Cardiac fibroblast (primary cell): ENCODE measurements at regions not wholly inside any gene's neighbourhood (a gene's known extent, or its start where the extent isn't known, plus 50 kb on each side); places are given as distances from the start of the nearest gene placed in this dataset.
A peak's percentile ranks its signal among the peaks of the same experiment; 100 is the strongest.

Source experiments
- DNase-seq, 2 donors: peaks; one replicate each; pipeline versions ENCODE4 v3.0.0 to v3.0.0-alpha.2; 2010; ENCODE audit warnings: low read depth in 2 of 2
- H3K4me3 ChIP-seq, 2 donors: replicated peaks in 1 of 2; 1 replicate in 1 of 2; 2 replicates in 1 of 2; pipeline ENCODE4 v1.5.1; 2011; ENCODE audit warnings: low read depth in 2 of 2, low read length in 2 of 2, mild to moderate bottlenecking in 2 of 2, moderate library complexity in 1 of 2
- TF ChIP-seq, protein P1 (sequence below): IDR thresholded peaks from one replicate; pipeline ENCODE4 v1.5.1; 2011; ENCODE audit warnings: low read depth, mild to moderate bottlenecking, low read length, inconsistent platforms

GRCh38 chr6:139605350-139605749 lies 230.9 kb upstream of the CITED2 start:
- H3K4me3 ChIP-seq, result no peak overlapping the region
- TF ChIP-seq, protein P1, sequence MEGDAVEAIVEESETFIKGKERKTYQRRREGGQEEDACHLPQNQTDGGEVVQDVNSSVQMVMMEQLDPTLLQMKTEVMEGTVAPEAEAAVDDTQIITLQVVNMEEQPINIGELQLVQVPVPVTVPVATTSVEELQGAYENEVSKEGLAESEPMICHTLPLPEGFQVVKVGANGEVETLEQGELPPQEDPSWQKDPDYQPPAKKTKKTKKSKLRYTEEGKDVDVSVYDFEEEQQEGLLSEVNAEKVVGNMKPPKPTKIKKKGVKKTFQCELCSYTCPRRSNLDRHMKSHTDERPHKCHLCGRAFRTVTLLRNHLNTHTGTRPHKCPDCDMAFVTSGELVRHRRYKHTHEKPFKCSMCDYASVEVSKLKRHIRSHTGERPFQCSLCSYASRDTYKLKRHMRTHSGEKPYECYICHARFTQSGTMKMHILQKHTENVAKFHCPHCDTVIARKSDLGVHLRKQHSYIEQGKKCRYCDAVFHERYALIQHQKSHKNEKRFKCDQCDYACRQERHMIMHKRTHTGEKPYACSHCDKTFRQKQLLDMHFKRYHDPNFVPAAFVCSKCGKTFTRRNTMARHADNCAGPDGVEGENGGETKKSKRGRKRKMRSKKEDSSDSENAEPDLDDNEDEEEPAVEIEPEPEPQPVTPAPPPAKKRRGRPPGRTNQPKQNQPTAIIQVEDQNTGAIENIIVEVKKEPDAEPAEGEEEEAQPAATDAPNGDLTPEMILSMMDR, result no peak
- peak; percentile 92 to 96 for DNase-seq

- TF ChIP-seq, protein P1, result no peak
- no peak overlapping the region for H3K4me3 ChIP-seq
- DNase-seq, result no peak
These were observed 229.1 kb upstream of the CITED2 start for GRCh38 chr6:139603581-139603980.

DNA sequence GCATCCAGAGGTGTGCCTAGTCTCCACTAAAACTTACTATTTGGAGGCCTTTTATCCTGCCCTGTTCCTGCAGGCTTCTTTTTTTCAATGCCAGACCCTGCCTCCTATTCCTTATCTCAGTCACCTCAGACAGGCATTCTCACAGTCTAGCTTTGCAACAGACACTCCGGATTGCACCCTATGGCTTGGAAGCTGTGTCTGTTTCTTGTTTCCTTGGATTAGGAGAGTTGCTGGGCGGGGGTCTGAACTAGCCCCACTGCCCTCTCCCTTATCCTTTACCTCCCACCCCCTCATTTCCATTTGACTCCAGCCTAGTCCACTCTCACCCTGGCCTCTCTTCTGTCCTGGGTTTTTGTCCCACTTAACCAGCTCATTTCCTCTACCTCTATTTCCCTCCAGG lies 228.1 kb upstream of the CITED2 start:
- no peak for DNase-seq
- H3K4me3 ChIP-seq, result no peak overlapping the region
- TF ChIP-seq, protein P1, result no peak

- no peak for DNase-seq
- no peak overlapping the region for H3K4me3 ChIP-seq
- TF ChIP-seq, protein P1, result no peak
These were observed 226.5 kb upstream of the CITED2 start for GRCh38 chr6:139600919-139601475.

DNA sequence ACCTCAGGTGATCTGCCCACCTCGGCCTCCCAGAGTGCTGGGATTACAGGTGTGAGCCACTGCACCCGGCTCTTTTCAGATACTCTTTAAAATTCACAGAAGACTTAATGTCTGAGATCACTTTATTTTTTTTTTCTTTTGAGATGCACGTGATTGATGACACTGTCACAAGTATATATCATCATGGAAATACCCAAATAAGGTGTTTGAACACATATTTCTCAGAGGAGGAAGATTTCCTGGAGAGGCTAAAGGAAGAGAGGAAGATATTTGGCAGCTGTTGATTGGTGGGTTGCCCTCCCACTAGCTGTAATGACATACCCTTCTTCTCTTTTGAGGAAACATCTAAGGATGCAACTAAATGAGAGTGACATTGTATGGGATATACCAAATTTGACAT lies 225.9 kb upstream of the CITED2 start:
- H3K4me3 ChIP-seq, result no peak overlapping the region
- TF ChIP-seq, protein P1, result no peak
- DNase-seq, result no peak

DNA sequence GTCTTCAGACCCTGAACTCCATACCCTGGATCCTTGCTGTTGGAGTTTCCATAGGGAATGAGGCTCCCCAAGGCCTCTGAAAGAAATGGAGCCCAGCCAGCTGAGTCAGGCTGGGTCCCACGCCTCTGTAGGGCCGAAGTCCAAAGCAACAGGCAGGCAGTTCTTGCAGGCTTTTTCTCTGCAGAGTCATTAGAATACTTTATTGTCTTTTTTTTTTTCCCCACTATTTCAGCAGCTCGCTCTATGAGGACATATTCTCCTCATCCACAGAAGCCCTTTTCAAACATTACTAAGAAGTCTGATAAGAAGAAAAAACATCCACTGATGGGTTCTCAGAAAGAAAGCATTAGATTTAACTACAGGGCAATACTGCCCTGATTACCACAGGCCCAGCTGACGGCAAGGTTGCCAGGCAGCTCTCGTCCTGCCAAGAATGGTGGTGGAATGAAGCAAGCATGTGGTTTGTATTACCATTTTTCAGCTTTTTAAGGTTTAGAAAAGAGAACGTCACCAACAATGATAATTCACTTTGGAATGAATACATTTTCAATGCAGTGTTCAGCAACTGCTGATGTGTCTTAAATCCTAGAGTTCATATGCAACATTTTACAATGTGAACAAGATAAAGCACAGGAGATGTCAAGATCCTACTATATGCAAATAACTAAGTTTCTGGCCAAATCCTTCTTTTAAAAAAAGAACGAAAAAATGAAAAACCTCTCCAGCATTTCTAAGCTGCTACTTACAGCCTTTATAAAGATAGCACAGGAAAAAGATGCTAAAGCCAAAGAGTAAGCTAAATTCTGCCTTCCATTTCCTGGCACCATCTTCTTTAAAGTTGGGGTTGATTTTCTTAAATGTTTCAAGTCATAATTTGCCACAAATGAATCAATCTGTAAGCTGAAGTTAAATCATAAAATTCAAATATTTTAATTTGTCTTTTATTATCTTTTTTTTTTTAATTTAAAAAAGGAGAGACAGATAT lies 223.6 kb upstream of the CITED2 start:
- no peak overlapping the region for H3K4me3 ChIP-seq
- peak; percentile 97 to 99 for DNase-seq

More for the DNA sequence above, 223.6 kb upstream of the CITED2 start:
- TF ChIP-seq, protein P1, result no peak
